NB4 (cell line): ENCODE measurements at regions not wholly inside any gene's neighbourhood (a gene's known extent, or its start where the extent isn't known, plus 50 kb on each side); places are given as distances from the start of the nearest gene placed in this dataset.

Source experiments
- DNase-seq: peaks from one replicate; pipeline ENCODE4 v3.0.0; 2010; ENCODE audit warnings: low read depth
- H3K4me3 ChIP-seq: one replicate; pipeline ENCODE4 v1.5.1; 2011; ENCODE audit warnings: mild to moderate bottlenecking, low read depth, low read length, moderate library complexity
- CTCF ChIP-seq: IDR thresholded peaks from one replicate; pipeline ENCODE4 v1.5.1; 2012; ENCODE audit warnings: low read depth, low read length
- MAX ChIP-seq: IDR thresholded peaks from 2 replicates; pipeline ENCODE4 v1.6.1; 2011; ENCODE audit warnings: low read depth, low read length
- MYC ChIP-seq: IDR thresholded peaks from 2 replicates; pipeline ENCODE4 v1.6.1; 2011; ENCODE audit warnings: low read depth, low read length
- POLR2A ChIP-seq: IDR thresholded peaks from 2 replicates; pipeline ENCODE4 v1.6.1; 2011; ENCODE audit warnings: mild to moderate bottlenecking; ENCODE audit not compliant: insufficient read length; ENCODE audit errors: extremely low read depth

GRCh38 chr9:7403028-7403389 is 396.6 kb downstream of the DMAC1 start:
- TF ChIP-seq CTCF (no peak), POLR2A (no peak), MYC (no peak), MAX (no peak)
- H3K4me3 ChIP-seq, result no peak overlapping the region
- no peak for DNase-seq

- TF ChIP-seq MAX, result no peak
- no peak for TF ChIP-seq CTCF
- no peak for TF ChIP-seq POLR2A
- TF ChIP-seq MYC, result no peak
- H3K4me3 ChIP-seq, result no peak overlapping the region
- no peak for DNase-seq
Observed at GRCh38 chr9:7402334-7403027, 397.1 kb downstream of the DMAC1 start.

GRCh38 chr9:7401116-7401515 is 398.5 kb downstream of the DMAC1 start:
- no peak for DNase-seq
- TF ChIP-seq MYC (no peak), POLR2A (no peak), CTCF (no peak), MAX (no peak)
- H3K4me3 ChIP-seq, result no peak overlapping the region

- no peak for DNase-seq
- TF ChIP-seq POLR2A, result no peak
- TF ChIP-seq MYC, result no peak
- TF ChIP-seq CTCF, result no peak
- TF ChIP-seq MAX, result no peak
- no peak overlapping the region for H3K4me3 ChIP-seq
Observed at GRCh38 chr9:7394002-7394774, 405.4 kb downstream of the DMAC1 start.

- H3K4me3 ChIP-seq, result no peak overlapping the region
- no peak for TF ChIP-seq MYC
- TF ChIP-seq MAX, result no peak
- TF ChIP-seq CTCF, result no peak
- no peak for TF ChIP-seq POLR2A
- no peak for DNase-seq
Observed at GRCh38 chr9:7392148-7392547, 407.4 kb downstream of the DMAC1 start.
